ENCODE measurements at regions not wholly inside any gene's neighbourhood (a gene's known extent, or its start where the extent isn't known, plus 50 kb on each side); places are given as distances from the start of the nearest gene placed in this dataset.

DNA sequence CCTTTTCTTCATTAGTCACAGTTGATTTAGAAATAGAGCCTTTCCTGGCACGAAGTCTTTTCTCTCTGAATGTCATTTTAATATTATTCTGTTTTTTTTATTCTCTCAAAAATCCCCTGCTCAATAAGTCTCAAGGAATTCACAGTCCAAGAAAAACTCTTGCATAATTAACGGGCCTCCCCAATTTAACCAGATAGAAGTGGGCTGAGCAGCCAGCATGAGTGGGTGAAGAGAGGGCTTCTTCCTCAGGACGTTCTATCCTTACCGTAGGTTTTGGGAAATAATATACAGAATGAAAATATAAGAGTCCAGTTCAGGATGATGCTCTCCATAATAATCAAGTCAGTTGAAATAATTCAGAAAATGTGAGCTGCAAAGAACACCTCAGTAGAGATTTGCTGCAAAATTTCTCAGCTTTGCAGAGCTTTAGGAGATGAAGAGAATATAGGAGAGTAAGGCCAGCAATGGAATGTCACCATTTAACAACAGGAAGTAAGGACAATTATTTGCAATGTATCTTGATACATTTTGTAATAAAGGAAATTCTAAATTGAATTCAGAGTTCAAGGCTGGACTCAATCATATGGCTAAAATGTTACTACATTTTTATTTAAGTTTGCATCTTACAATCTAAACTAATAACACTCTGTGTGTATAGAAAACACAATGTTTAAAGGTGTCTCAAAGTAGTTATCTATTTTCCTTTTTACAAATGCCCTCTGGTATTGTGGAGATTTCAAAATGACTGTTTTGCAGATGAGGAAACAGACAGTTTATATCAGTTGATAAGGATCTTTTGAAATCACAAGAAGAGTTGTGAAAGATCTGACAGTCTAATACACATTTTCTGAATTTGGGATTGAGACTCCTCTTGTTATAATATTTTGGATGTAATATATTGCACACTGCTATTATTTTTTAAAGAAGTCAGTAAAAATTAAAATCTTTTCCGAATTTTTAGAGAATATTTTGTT is 1724.1 kb upstream of the SEL1L start:
- DNase-seq (no peak), FAIRE-seq (no peak), ATAC-seq (no peak)
- no peaks in the 10 kb centered on the region for H3K36me3 ChIP-seq
- no peaks in the 10 kb centered on the region for H3K9me3 ChIP-seq
- H3K4me3 ChIP-seq, result no peak overlapping the region
- 56 to 67% methylated on average over 5 of the region's 5 CpGs for WGBS, 2 donors
- no peak overlapping the region for H3K27ac ChIP-seq
- no peaks in the 10 kb centered on the region for H3K4me1 ChIP-seq
- TF ChIP-seq, protein P1, sequence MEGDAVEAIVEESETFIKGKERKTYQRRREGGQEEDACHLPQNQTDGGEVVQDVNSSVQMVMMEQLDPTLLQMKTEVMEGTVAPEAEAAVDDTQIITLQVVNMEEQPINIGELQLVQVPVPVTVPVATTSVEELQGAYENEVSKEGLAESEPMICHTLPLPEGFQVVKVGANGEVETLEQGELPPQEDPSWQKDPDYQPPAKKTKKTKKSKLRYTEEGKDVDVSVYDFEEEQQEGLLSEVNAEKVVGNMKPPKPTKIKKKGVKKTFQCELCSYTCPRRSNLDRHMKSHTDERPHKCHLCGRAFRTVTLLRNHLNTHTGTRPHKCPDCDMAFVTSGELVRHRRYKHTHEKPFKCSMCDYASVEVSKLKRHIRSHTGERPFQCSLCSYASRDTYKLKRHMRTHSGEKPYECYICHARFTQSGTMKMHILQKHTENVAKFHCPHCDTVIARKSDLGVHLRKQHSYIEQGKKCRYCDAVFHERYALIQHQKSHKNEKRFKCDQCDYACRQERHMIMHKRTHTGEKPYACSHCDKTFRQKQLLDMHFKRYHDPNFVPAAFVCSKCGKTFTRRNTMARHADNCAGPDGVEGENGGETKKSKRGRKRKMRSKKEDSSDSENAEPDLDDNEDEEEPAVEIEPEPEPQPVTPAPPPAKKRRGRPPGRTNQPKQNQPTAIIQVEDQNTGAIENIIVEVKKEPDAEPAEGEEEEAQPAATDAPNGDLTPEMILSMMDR (IDR thresholded peaks at IDR 0.05), result no peak
- intact Hi-C loops (cut with DNase I), result no loop called here
- no peaks in the 10 kb centered on the region for H3K27me3 ChIP-seq

DNA sequence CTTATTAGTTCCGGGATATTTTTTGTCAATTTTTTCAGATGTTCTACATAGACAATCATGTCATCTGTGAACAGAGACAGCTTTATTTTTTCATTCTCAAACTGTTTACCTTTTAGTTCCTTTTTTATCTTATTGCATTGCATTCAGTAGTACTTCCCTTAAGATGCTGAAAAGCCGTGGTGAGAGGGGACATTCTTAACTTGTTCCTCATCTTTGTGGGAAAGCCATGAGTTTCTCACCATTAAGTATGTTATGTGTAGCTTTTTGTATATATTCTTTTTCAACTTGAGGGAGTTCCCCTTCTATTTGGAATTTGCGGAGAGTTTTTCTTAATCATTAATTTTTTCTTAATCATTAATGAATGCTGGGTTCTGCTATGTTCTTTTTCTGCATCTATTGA is 1727.1 kb upstream of the SEL1L start:
- H3K27ac ChIP-seq, result no peak overlapping the region

DNA sequence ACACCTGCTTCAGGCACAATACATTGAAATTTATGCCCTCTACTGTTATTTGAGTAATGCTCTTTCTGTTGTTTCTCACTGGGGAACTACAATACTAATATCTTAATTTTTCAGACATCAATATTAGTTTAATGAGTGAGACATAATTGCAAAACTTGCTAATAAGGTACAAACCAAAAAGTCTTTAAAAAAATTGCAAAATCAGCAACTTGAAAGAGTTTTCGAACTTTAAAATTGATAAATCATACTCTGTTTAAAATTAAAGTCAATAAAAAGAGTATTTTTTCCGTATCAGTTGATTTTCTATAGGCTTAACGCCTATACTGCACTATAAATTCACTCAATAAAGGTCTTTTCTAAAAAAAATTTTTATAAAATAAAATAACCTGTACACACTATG is 1735.9 kb upstream of the SEL1L start:
- intact Hi-C loops (cut with DNase I), result no loop called here
- Histone ChIP-seq H3K9me3 (no peaks in the 10 kb centered on the region), H3K4me3 (no peak overlapping the region), H3K4me1 (no peaks in the 10 kb centered on the region), H3K27ac (no peak overlapping the region), H3K27me3 (no peaks in the 10 kb centered on the region), H3K36me3 (no peaks in the 10 kb centered on the region)
- ATAC-seq (no peak), FAIRE-seq (peak; percentile 5), DNase-seq (no peak)
- WGBS, 2 donors, result 75 to 84% methylated on average over 3 of the region's 3 CpGs
- TF ChIP-seq, protein P1 (IDR thresholded peaks at IDR 0.05), result no peak

More for the DNA sequence above, 1727.1 kb upstream of the SEL1L start:
- FAIRE-seq, result no peak
- DNase-seq, result no peak
- ATAC-seq, result no peak
- WGBS, 2 donors, result 66% methylated on average over 3 of the region's 3 CpGs
- TF ChIP-seq, protein P1 (IDR thresholded peaks at IDR 0.05), result no peak
- Histone ChIP-seq H3K9me3 (no peaks in the 10 kb centered on the region), H3K4me1 (no peaks in the 10 kb centered on the region), H3K36me3 (no peaks in the 10 kb centered on the region), H3K27me3 (no peaks in the 10 kb centered on the region), H3K4me3 (no peak overlapping the region)
- intact Hi-C loops (cut with DNase I), result no loop called here

DNA sequence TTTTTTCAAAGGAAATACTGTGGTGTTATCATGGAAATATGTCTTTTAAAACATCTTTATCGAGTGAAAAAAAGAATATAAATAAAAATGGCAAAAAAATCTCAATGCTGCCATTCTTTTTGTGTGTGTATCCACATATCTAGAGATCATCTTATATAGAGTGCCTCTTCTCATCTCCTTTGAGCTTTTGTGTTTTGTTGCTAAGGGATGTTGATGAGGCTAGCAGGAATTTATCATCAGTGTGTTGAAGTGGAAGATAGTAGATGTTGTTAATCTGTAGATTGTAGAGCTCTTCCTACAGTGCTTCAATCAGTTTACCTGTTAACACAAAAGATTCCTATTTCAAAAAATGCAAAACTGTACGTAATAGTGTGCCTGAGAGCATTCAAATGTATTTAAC is 1738.0 kb upstream of the SEL1L start:
- Histone ChIP-seq H3K27ac (no peak overlapping the region), H3K36me3 (no peaks in the 10 kb centered on the region), H3K4me1 (no peaks in the 10 kb centered on the region), H3K27me3 (no peaks in the 10 kb centered on the region), H3K4me3 (no peak overlapping the region), H3K9me3 (no peaks in the 10 kb centered on the region)
- WGBS, 2 donors, result 78 to 79% methylated on average over 2 of the region's 2 CpGs
- ATAC-seq (no peak), DNase-seq (no peak), FAIRE-seq (no peak)
- TF ChIP-seq, protein P1 (IDR thresholded peaks at IDR 0.05), result no peak
- intact Hi-C loops (cut with DNase I), result no loop called here

DNA sequence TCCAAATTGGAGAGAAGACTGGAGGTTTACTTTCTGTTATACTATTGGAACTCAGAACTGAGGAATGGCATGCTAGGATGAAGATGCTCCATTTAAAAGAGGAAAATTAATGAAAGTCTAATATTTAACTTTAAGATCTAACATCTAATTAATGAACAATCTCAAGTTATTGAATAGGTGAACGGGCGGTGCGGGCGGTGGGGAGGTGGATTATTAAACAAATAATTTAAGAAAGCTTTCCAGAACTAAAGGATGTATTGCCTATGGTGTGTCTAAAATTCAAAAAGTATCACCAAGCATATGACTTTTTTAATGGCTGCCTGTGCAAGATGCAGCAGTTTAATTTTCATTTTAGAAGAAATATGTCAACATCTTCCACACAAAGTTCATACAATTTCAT is 1747.1 kb upstream of the SEL1L start:
- Histone ChIP-seq H3K27me3 (no peaks in the 10 kb centered on the region), H3K27ac (no peak overlapping the region), H3K36me3 (no peaks in the 10 kb centered on the region), H3K4me1 (no peaks in the 10 kb centered on the region), H3K9me3 (no peaks in the 10 kb centered on the region), H3K4me3 (no peak overlapping the region)
- TF ChIP-seq, protein P1 (IDR thresholded peaks at IDR 0.05), result no peak
- no peak for DNase-seq
- 94 to 96% methylated on average over 4 of the region's 4 CpGs for WGBS, 2 donors
- ATAC-seq, result no peak
- intact Hi-C loops (cut with DNase I), result no loop called here
- FAIRE-seq, result no peak
